ENCODE measurements at regions not wholly inside any gene's neighbourhood (a gene's known extent, or its start where the extent isn't known, plus 50 kb on each side); places are given as distances from the start of the nearest gene placed in this dataset.

GRCh38 chr15:66940368-66940767, 125.0 kb upstream of the SMAD3 start:
- TF ChIP-seq POLR2AphosphoS5 (IDR thresholded peaks at IDR 0.05; ENCODE audit: low read length), result no peak
- TF ChIP-seq ZBTB11 (CRISPR knock-in tag; IDR thresholded peaks at IDR 0.05), result no peak
- peak; percentile 64; the same call in 1 of the 2 replicates for TF ChIP-seq SMARCA5 (IDR thresholded peaks at IDR 0.05)
- no peak; the same call in 1 of the 2 replicates for TF ChIP-seq ZNF24 (IDR thresholded peaks at IDR 0.05)
- no peak for TF ChIP-seq RCOR1 (conservative IDR thresholded peaks at IDR 0.05; ENCODE audit: low read depth, low read length)
- TF ChIP-seq POLR2A (IDR thresholded peaks at IDR 0.05; ENCODE audit: low read depth, low read length), result no peak
- TF ChIP-seq ELK1 (IDR thresholded peaks at IDR 0.05; ENCODE audit: low read depth, low read length), result no peak
- no peak for TF ChIP-seq CTCF (IDR thresholded peaks at IDR 0.05 in 2 of 3, conservative IDR thresholded peaks at IDR 0.05 in 1 of 3; ENCODE audit: control insufficient read depth in 2 of 3, extremely low read depth in 1 of 3, insufficient read depth in 1 of 3, low read depth in 3 of 3, low read length in 3 of 3)
- no peak for TF ChIP-seq EP300 (IDR thresholded peaks at IDR 0.05; ENCODE audit: borderline replicate concordance in 1 of 2, control insufficient read depth in 1 of 2, low read depth in 2 of 2, low read length in 2 of 2)
